Activated CD4-positive, alpha-beta T cell treated with anti-CD3 and anti-CD28 coated beads, Interleukin-2, amount 50 U/mL, for 1 hour (primary cell): ENCODE measurements at regions not wholly inside any gene's neighbourhood (a gene's known extent, or its start where the extent isn't known, plus 50 kb on each side); places are given as distances from the start of the nearest gene placed in this dataset.

ENCODE experiments used
- DNase-seq: peaks from one replicate; pipeline ENCODE4 v3.0.0-alpha.2; 2020

- no peak for DNase-seq
Observed at GRCh38 chr10:111459967-111460366, 383.1 kb downstream of the ADRA2A start.

DNA sequence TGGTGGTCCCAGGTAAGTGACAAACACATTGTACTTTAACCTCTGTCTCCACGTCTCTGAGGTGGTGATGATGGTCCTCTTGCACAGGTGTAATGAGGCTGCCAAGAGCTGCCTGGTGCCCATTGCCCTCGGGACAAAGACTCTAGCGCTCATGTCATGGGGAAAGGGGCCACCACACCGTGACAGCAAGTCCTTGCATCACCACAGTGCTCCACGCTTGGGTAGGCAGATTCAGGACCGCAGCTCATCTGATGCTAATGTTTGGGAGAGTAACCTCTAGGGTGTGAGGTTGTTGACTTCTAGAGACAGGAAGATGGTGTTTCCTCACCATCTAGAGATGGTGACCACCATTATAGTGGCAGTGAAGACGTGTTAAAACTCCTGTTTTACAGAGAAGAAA is 395.6 kb downstream of the ADRA2A start:
- no peak for DNase-seq

GRCh38 chr10:111473361-111473760 is 396.5 kb downstream of the ADRA2A start:
- DNase-seq, result no peak

DNA sequence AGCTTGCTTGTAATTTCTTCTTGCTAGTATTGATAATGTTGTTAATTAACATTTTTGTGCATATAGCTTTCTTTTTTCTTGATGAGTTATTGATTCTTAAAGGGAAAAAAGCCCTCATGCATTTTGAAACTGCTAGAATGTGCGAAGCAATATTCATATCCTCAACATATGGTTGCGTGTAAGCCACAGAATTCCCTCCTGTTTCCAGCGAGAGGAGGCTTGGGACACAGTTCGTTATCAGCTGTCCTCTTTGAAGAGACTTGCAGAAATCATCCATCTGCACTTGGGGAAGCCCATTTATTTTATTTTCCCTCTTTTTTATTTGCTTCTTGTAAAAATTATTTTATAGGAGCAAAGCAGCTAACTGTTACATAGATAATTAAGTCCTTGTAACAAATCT is 398.0 kb downstream of the ADRA2A start:
- DNase-seq, result no peak

GRCh38 chr10:111475720-111476119 is 398.9 kb downstream of the ADRA2A start:
- DNase-seq, result no peak

- DNase-seq, result no peak
Observed at GRCh38 chr10:111478651-111479050, 401.8 kb downstream of the ADRA2A start.

GRCh38 chr10:111479966-111480365 is 403.1 kb downstream of the ADRA2A start:
- DNase-seq, result no peak

GRCh38 chr10:111481261-111481826 is 404.5 kb downstream of the ADRA2A start:
- DNase-seq, result no peak

DNA sequence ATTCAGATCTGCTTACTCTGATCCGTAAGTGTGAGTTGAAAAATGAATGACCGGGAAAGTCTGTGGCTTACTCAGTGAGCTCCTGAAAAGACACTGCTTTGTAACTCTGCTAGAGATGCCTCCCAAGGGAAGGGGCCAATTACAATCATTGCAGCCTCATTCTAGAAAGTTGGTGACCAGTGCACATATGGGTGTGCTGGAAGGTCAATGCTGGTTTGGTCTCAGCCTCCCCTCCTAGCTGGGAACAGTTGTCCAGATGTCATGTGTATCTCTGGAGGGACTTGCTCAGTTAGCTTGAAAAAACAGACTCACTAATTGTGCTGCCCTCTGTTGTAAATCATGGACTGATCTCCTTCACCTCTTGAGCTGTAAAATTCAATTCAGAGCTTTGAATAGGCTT is 405.0 kb downstream of the ADRA2A start:
- no peak for DNase-seq

DNA sequence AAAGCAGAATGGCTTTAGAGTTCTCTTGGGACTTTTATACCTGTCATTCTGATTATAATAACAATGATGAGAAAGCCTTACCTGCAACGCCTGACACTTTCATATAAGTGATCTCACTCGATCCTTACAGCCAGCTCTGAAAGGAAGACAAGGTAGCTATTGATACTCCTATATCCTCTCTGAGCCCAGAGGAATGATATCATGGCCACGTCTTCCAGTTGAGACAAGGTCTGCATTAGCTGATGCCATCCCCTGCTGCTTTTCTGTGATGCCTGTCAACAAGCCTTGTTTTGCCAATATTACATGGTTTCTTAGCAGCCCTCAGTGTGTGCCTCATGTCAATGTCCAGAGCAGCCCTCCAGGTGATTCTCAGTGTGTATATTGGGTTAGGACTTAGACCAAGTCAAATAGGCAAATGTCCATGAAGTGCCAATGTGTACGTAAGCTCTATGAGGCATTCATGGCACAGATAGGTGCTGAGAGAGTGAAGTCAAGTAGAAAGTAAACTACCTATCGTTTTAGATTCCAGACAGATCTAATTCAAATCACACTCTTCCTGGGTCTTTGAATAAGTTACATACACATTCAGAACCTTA is 405.9 kb downstream of the ADRA2A start:
- no peak for DNase-seq

DNA sequence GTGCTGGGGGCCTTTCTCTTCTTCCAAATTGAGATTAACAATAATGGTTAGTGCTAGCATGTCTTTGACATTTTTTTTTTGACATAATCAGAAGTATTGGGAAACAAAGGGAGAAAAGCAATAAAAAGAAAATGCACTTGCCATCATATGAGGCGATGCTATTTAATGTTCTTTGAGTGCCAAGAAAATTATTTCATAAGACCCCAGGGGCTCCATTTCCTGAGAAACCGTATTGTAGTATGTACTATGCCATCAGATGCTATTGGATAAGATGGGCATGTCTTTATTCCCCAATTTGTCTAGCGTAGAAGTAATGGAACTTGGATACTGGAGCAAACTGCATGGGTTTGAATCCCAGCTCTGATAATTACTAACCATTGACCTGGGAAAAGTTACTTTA is 408.9 kb downstream of the ADRA2A start:
- DNase-seq, result no peak

- DNase-seq, result no peak
Observed at GRCh38 chr10:111486346-111486745, 409.5 kb downstream of the ADRA2A start.

- DNase-seq, result no peak
Observed at GRCh38 chr10:111488668-111489067, 411.8 kb downstream of the ADRA2A start.

- no peak for DNase-seq
Observed at GRCh38 chr10:111491154-111491553, 414.3 kb downstream of the ADRA2A start.

DNA sequence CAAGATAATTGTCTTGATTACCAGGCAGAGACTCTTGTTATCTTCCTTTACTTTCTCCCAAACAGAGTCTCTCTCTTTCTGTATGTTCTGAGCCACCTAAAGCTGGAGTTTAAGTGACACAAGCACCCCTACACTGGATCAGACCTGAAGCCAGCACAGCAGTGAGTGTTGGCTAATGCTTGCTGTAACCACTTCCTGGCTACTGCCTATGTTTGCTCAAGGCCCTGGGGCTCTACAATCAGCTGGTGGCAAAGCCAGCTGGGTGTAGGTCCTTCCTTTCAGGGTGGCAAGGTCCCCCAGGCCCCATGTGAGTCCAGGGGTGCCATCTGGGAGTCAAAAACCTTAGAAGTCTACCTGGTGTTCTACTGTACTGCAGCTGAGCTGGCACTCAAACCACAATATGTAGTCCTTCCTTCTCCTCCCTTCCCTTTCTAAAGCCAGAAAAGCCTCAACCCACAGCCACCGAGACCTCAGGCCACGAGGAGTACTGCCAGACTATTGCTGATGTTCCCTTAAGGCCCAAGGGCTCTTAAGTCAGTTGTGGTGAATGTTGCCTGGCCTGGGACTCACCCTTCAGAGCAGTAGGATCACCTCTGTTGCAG is 416.3 kb downstream of the ADRA2A start:
- no peak for DNase-seq

DNA sequence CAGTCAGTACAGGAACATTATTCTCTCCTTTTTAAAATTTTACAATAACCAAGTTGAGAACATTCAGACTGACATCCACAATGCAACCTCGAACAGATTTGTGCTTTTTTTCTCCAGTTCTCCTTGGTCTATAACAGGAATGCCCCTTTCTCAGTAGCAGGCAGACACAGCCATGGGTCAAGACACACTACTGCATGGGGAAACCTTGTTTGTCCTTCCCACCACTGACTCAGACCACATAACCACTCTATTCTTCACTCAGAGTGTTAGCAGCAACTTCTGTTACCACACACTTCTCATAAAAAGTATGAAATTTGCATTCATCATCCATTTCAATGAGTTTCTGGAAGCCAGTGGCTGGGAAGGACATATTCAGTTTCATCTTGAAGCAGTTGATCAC is 421.7 kb downstream of the ADRA2A start:
- no peak for DNase-seq

DNA sequence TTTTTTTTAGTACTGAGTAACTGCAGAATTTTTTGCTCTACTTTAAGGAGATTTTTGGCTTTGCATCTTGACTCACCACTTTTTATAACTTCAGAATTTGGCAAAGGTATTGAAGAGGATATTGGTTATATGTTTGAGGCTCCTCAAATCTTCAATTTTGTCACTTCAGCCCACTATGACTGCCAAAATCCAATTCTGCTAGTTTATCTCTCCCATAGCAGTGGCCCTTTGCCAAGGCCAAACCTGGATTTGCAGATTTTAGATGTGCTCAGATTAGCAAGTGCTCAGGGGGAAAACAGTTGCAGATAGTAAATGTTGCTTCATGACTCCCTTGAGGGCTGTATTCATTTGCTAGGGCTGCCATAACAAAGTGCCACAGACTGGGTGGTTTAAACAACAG is 427.5 kb downstream of the ADRA2A start:
- DNase-seq, result no peak

GRCh38 chr10:111506266-111507034 is 429.6 kb downstream of the ADRA2A start:
- no peak for DNase-seq

DNA sequence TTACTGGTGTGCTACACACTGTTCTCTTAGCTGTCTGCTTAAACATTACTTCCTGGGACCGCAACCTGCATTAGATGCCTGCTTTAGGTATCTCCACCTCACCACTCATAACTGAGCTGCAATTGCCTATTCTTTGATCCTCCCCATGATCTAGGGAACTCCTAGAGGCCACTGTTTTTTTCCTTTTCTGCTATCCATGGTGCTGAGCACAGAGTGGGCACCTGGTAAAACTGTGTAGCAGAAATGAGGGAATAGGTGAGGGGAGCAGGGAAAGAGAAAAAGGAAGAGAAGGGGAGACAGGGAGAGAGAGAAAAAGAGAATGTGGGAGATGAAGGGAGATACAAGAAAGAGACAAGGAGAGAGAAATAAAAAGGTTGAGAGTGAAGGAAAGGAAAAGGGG is 434.9 kb downstream of the ADRA2A start:
- no peak for DNase-seq

- no peak for DNase-seq
Observed at GRCh38 chr10:111515264-111515663, 438.4 kb downstream of the ADRA2A start.

- no peak for DNase-seq
Observed at GRCh38 chr10:111515706-111516105, 438.9 kb downstream of the ADRA2A start.

GRCh38 chr10:111516144-111516543 is 439.3 kb downstream of the ADRA2A start:
- DNase-seq, result no peak

DNA sequence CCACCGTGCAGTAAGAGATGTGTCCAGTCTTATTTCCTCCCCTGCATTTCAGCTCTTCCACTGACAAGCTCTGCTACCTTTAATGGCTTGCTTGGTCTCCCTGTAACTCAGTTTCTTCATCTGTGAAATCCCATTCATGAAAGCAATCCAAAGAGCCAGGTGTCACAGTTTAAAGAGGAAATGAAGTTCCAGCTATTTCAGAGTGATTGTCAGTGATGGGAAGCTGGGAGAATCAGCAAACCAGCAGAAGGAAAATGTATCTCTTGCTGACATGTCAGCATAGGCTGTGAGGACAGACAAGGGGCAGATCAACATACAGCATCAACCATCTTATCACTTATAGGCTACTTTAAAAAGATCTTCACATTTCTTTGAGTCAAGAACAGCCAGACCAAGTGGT is 445.3 kb downstream of the ADRA2A start:
- DNase-seq, result no peak

GRCh38 chr10:111522551-111522950 is 445.7 kb downstream of the ADRA2A start:
- no peak for DNase-seq
